GM06990 (cell line): ENCODE measurements at regions not wholly inside any gene's neighbourhood (a gene's known extent, or its start where the extent isn't known, plus 50 kb on each side); places are given as distances from the start of the nearest gene placed in this dataset.

Experiments used
- DNase-seq: peaks from one replicate; pipeline ENCODE4 v3.0.0-alpha.2; 2011; ENCODE audit not compliant: insufficient read length; ENCODE audit errors: extremely low read depth
- H3K27me3 ChIP-seq: replicated peaks from 2 replicates; pipeline ENCODE4 v1.6.0; 2011; ENCODE audit warnings: low read length; ENCODE audit not compliant: control insufficient read depth, insufficient read depth
- H3K36me3 ChIP-seq: 2 replicates; pipeline ENCODE4 v1.5.1; 2011; ENCODE audit warnings: low read length; ENCODE audit not compliant: control insufficient read depth, insufficient read depth
- H3K4me3 ChIP-seq: replicated peaks from 2 replicates; pipeline ENCODE4 v1.5.1; 2011; ENCODE audit warnings: low read depth, mild to moderate bottlenecking, control low read depth, low read length
- CTCF ChIP-seq: IDR thresholded peaks from 2 replicates; pipeline ENCODE4 v1.5.1; 2011; ENCODE audit warnings: low read length, control low read depth, mild to moderate bottlenecking, inconsistent platforms; ENCODE audit not compliant: insufficient read depth, poor library complexity, severe bottlenecking

- no peak for TF ChIP-seq CTCF
- Histone ChIP-seq H3K4me3 (no peak overlapping the region), H3K27me3 (no peaks in the 10 kb centered on the region), H3K36me3 (no peaks in the 10 kb centered on the region)
- no peak for DNase-seq
Measured at GRCh38 chr5:120907953-120908352, 443.9 kb downstream of the PRR16 start.

- Histone ChIP-seq H3K27me3 (no peaks in the 10 kb centered on the region), H3K4me3 (no peak overlapping the region), H3K36me3 (no peaks in the 10 kb centered on the region)
- no peak for TF ChIP-seq CTCF
- no peak for DNase-seq
Measured at GRCh38 chr5:120910629-120911028, 446.5 kb downstream of the PRR16 start.

- Histone ChIP-seq H3K27me3 (no peaks in the 10 kb centered on the region), H3K36me3 (no peaks in the 10 kb centered on the region), H3K4me3 (no peak overlapping the region)
- DNase-seq: no peak
- TF ChIP-seq CTCF: no peak
Measured at GRCh38 chr5:120913396-120913795, 449.3 kb downstream of the PRR16 start.

GRCh38 chr5:120917214-120917758 is 453.2 kb downstream of the PRR16 start:
- Histone ChIP-seq H3K27me3 (no peaks in the 10 kb centered on the region), H3K36me3 (no peaks in the 10 kb centered on the region), H3K4me3 (no peak overlapping the region)
- no peak for TF ChIP-seq CTCF
- no peak for DNase-seq

DNA sequence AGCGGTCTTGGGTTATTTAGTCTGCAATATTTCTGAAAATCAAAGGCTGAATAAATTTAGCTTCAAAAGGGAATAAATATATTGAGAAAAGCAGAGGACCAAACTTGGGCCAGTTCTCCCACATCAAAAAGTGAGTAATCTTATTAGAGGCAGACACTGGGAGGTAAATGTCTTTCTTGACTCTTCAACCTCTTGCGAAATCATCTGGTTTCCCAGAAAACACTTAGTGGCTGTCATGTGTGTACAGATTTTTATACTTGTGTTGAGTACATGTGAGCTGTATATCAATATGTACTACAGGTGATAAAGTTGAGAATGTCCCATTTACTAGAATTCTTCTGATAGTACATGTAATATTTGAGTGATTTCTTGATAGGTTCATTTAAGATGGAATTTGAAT is 454.9 kb downstream of the PRR16 start:
- no peak for TF ChIP-seq CTCF

DNA sequence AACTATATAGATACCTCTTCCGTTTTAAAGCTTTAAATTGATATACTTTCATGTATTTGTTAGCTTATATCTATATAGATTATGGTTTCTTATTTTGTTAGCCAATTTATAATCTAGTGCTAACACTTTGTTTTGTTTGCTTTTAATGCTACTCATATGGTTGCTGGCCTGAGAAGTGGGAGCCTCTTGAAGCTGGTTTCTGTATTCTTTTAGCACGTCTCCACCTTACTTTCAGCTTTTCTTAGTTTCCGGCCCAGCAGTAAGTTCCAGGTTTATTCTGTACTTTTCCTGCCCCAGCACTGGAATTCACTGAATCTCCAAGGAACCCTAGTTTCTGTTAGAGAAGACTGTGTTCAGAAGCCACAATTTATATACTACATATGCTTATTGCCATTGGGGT is 458.9 kb downstream of the PRR16 start:
- no peak overlapping the region for H3K4me3 ChIP-seq
- DNase-seq: no peak
- H3K27me3 ChIP-seq: no peaks in the 10 kb centered on the region
- no peaks in the 10 kb centered on the region for H3K36me3 ChIP-seq
- TF ChIP-seq CTCF: no peak

More for the DNA sequence above, 454.9 kb downstream of the PRR16 start:
- DNase-seq: no peak
- Histone ChIP-seq H3K27me3 (no peaks in the 10 kb centered on the region), H3K36me3 (no peaks in the 10 kb centered on the region), H3K4me3 (no peak overlapping the region)
